WTC11 (cell line): ENCODE measurements at regions not wholly inside any gene's neighbourhood (a gene's known extent, or its start where the extent isn't known, plus 50 kb on each side); places are given as distances from the start of the nearest gene placed in this dataset.

Experiments
- ATAC-seq: fragments of 200-7000 bp; cut with Tn5 transposase; 2 replicates; pipeline ENCODE4 v1.10.0; 2021; ENCODE audit warnings: mild to moderate bottlenecking, moderate library complexity
- CTCF ChIA-PET: fragments of 300-600 bp; sonication (Branson Sonifier 250); formaldehyde crosslinking; loops from one replicate; lab custom pipeline; 2021; ENCODE audit warnings: antibody characterized with exemption; lab: Charles Lee
- POLR2A ChIA-PET: fragments of 350-600 bp; sonication (Branson Sonifier 250); formaldehyde crosslinking; loops from one replicate; lab custom pipeline; 2021; ENCODE audit warnings: antibody characterized with exemption; lab: Charles Lee
- DNase-seq: peaks from one replicate; pipeline ENCODE4 v3.0.0; 2021; ENCODE audit warnings: low spot score
- H3K27ac Mint-ChIP-seq: 2 replicates; pipeline ENCODE4 v1.8.0; 2021; ENCODE audit warnings: mixed read lengths
- H3K27me3 Mint-ChIP-seq: 2 replicates; pipeline ENCODE4 v1.8.0; 2021; ENCODE audit warnings: low read depth, mild to moderate bottlenecking, moderate library complexity, mixed read lengths
- H3K36me3 Mint-ChIP-seq: 2 replicates; pipeline ENCODE4 v1.8.0; 2021; ENCODE audit warnings: mixed read lengths
- H3K4me1 Mint-ChIP-seq: 2 replicates; pipeline ENCODE4 v1.8.0; 2022; ENCODE audit warnings: mixed read lengths
- H3K4me3 Mint-ChIP-seq: 2 replicates; pipeline ENCODE4 v1.8.0; 2021; ENCODE audit warnings: mild to moderate bottlenecking, moderate library complexity, mixed read lengths
- H3K9me3 Mint-ChIP-seq: 2 replicates; pipeline ENCODE4 v1.8.0; 2021; ENCODE audit warnings: mixed read lengths
- CBFB ChIP-seq: sonication (generic); formaldehyde crosslinking; IDR thresholded peaks from 2 replicates; pipeline ENCODE4 v1.8.1; 2022; ENCODE audit warnings: mild to moderate bottlenecking, low read depth, missing genetic modification reagents
- CREB1 ChIP-seq: sonication (generic); formaldehyde crosslinking; IDR thresholded peaks from 2 replicates; pipeline ENCODE4 v1.8.0; 2023; ENCODE audit warnings: mild to moderate bottlenecking, missing genetic modification reagents
- NFATC4 ChIP-seq: fragments of 250-450 bp; sonication (Bioruptor Pico); IDR thresholded peaks from 2 replicates; pipeline ENCODE4 v1.9.0; 2021; ENCODE audit warnings: mild to moderate bottlenecking
- NFE2L1 ChIP-seq: sonication (generic); formaldehyde crosslinking; IDR thresholded peaks from 2 replicates; pipeline ENCODE4 v1.8.1; 2023; ENCODE audit warnings: missing genetic modification reagents
- NR3C1 ChIP-seq: sonication (generic); formaldehyde crosslinking; conservative IDR thresholded peaks from 2 replicates; pipeline ENCODE4 v1.8.1; 2023; ENCODE audit warnings: low read depth, mild to moderate bottlenecking, missing genetic modification reagents
- OVOL2 ChIP-seq: fragments of 250-450 bp; sonication (Bioruptor Pico); IDR thresholded peaks from 2 replicates; pipeline ENCODE4 v1.9.0; 2021; ENCODE audit warnings: mild to moderate bottlenecking, borderline replicate concordance
- SP1 ChIP-seq: sonication (generic); formaldehyde crosslinking; conservative IDR thresholded peaks from 2 replicates; pipeline ENCODE4 v1.8.1; 2022; ENCODE audit warnings: missing genetic modification reagents
- ZNF263 ChIP-seq: sonication (generic); formaldehyde crosslinking; IDR thresholded peaks from 2 replicates; pipeline ENCODE4 v1.8.1; 2022; ENCODE audit warnings: low read depth, mild to moderate bottlenecking, moderate library complexity, missing genetic modification reagents
- TF ChIP-seq, protein P1 (sequence below): sonication (generic); formaldehyde crosslinking; IDR thresholded peaks from 2 replicates; pipeline ENCODE4 v1.8.1; 2023; ENCODE audit warnings: mild to moderate bottlenecking, missing genetic modification reagents
- TF ChIP-seq, protein P2 (sequence below): fragments of 250-450 bp; sonication (Bioruptor Pico); IDR thresholded peaks from 2 replicates; pipeline ENCODE4 v1.9.0; 2021; ENCODE audit warnings: moderate library complexity, mild to moderate bottlenecking, inconsistent platforms, borderline replicate concordance
- TF ChIP-seq, protein P3 (sequence below): sonication (generic); formaldehyde crosslinking; IDR thresholded peaks from 2 replicates; pipeline ENCODE4 v1.8.1; 2022; ENCODE audit warnings: missing genetic modification reagents, borderline replicate concordance
- TF ChIP-seq, protein P4 (sequence below): sonication (generic); formaldehyde crosslinking; IDR thresholded peaks from 2 replicates; pipeline ENCODE4 v1.8.0; 2023; ENCODE audit warnings: mild to moderate bottlenecking, missing genetic modification reagents
- TF ChIP-seq, protein P5 (sequence below): sonication (generic); formaldehyde crosslinking; IDR thresholded peaks from 2 replicates; pipeline ENCODE4 v1.8.1; 2023; ENCODE audit warnings: mild to moderate bottlenecking, missing genetic modification reagents, moderate library complexity
- TF ChIP-seq, protein P6 (sequence below): sonication (generic); formaldehyde crosslinking; IDR thresholded peaks from 2 replicates; pipeline ENCODE4 v1.8.1; 2022; ENCODE audit warnings: low read depth, mild to moderate bottlenecking, moderate library complexity, missing genetic modification reagents, borderline replicate concordance
- TF ChIP-seq, protein P7 (sequence below): sonication (generic); formaldehyde crosslinking; IDR thresholded peaks from 2 replicates; pipeline ENCODE4 v1.8.0; 2023; ENCODE audit warnings: missing genetic modification reagents
- TF ChIP-seq, protein P8 (sequence below): fragments of 200-600 bp; IDR thresholded peaks from 2 replicates; pipeline ENCODE4 v1.8.0; 2022; ENCODE audit warnings: antibody characterized with exemption
- TF ChIP-seq, protein P9 (sequence below): sonication (generic); formaldehyde crosslinking; conservative IDR thresholded peaks from 2 replicates; pipeline ENCODE4 v1.8.1; 2023; ENCODE audit warnings: mild to moderate bottlenecking, low read depth, missing genetic modification reagents, moderate library complexity
- TF ChIP-seq, protein P10 (sequence below): sonication (generic); formaldehyde crosslinking; IDR thresholded peaks from 2 replicates; pipeline ENCODE4 v1.8.1; 2022; ENCODE audit warnings: low read depth, missing genetic modification reagents, borderline replicate concordance

DNA sequence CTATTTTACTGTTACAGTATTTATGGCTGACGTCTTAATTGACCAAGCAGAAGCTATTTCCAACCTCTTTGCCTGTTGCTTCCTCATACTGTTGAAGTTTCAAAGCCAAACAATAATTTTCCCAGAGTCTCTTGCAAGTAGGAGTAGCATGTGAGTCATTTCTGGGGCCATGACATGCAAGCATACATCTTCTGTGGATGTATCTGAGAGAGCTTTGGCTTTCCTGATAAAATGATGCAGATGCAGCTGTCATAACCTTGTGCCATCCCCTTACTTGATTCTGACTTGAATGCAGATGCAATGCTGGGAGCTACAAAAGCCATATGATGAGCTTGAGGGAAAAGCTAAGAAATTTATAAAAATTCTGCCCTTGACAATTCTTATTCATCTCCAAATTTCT lies 243.1 kb upstream of the TENM4 start (continued):
- TF ChIP-seq, protein P1, sequence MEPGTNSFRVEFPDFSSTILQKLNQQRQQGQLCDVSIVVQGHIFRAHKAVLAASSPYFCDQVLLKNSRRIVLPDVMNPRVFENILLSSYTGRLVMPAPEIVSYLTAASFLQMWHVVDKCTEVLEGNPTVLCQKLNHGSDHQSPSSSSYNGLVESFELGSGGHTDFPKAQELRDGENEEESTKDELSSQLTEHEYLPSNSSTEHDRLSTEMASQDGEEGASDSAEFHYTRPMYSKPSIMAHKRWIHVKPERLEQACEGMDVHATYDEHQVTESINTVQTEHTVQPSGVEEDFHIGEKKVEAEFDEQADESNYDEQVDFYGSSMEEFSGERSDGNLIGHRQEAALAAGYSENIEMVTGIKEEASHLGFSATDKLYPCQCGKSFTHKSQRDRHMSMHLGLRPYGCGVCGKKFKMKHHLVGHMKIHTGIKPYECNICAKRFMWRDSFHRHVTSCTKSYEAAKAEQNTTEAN, result no peak
- TF ChIP-seq, protein P2, sequence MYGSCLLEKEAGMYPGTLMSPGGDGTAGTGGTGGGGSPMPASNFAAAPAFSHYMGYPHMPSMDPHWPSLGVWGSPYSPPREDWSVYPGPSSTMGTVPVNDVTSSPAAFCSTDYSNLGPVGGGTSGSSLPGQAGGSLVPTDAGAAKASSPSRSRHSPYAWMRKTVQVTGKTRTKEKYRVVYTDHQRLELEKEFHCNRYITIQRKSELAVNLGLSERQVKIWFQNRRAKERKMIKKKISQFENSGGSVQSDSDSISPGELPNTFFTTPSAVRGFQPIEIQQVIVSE, result no peak
- TF ChIP-seq, protein P3, sequence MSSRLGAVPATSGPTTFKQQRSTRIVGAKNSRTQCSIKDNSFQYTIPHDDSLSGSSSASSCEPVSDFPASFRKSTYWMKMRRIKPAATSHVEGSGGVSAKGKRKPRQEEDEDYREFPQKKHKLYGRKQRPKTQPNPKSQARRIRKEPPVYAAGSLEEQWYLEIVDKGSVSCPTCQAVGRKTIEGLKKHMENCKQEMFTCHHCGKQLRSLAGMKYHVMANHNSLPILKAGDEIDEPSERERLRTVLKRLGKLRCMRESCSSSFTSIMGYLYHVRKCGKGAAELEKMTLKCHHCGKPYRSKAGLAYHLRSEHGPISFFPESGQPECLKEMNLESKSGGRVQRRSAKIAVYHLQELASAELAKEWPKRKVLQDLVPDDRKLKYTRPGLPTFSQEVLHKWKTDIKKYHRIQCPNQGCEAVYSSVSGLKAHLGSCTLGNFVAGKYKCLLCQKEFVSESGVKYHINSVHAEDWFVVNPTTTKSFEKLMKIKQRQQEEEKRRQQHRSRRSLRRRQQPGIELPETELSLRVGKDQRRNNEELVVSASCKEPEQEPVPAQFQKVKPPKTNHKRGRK, result no peak
- TF ChIP-seq, protein P4, sequence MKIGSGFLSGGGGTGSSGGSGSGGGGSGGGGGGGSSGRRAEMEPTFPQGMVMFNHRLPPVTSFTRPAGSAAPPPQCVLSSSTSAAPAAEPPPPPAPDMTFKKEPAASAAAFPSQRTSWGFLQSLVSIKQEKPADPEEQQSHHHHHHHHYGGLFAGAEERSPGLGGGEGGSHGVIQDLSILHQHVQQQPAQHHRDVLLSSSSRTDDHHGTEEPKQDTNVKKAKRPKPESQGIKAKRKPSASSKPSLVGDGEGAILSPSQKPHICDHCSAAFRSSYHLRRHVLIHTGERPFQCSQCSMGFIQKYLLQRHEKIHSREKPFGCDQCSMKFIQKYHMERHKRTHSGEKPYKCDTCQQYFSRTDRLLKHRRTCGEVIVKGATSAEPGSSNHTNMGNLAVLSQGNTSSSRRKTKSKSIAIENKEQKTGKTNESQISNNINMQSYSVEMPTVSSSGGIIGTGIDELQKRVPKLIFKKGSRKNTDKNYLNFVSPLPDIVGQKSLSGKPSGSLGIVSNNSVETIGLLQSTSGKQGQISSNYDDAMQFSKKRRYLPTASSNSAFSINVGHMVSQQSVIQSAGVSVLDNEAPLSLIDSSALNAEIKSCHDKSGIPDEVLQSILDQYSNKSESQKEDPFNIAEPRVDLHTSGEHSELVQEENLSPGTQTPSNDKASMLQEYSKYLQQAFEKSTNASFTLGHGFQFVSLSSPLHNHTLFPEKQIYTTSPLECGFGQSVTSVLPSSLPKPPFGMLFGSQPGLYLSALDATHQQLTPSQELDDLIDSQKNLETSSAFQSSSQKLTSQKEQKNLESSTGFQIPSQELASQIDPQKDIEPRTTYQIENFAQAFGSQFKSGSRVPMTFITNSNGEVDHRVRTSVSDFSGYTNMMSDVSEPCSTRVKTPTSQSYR, result no peak
- TF ChIP-seq NFE2L1 (CRISPR knock-in tag), result no peak
- no peak for TF ChIP-seq ZNF263 (CRISPR knock-in tag)
- TF ChIP-seq, protein P5, sequence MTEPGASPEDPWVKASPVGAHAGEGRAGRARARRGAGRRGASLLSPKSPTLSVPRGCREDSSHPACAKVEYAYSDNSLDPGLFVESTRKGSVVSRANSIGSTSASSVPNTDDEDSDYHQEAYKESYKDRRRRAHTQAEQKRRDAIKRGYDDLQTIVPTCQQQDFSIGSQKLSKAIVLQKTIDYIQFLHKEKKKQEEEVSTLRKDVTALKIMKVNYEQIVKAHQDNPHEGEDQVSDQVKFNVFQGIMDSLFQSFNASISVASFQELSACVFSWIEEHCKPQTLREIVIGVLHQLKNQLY, result no peak
- TF ChIP-seq, protein P6, sequence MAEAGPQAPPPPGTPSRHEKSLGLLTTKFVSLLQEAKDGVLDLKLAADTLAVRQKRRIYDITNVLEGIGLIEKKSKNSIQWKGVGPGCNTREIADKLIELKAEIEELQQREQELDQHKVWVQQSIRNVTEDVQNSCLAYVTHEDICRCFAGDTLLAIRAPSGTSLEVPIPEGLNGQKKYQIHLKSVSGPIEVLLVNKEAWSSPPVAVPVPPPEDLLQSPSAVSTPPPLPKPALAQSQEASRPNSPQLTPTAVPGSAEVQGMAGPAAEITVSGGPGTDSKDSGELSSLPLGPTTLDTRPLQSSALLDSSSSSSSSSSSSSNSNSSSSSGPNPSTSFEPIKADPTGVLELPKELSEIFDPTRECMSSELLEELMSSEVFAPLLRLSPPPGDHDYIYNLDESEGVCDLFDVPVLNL (CRISPR knock-in tag), result no peak
- TF ChIP-seq CREB1 (CRISPR knock-in tag), result no peak
- TF ChIP-seq OVOL2, result no peak
- TF ChIP-seq, protein P7, sequence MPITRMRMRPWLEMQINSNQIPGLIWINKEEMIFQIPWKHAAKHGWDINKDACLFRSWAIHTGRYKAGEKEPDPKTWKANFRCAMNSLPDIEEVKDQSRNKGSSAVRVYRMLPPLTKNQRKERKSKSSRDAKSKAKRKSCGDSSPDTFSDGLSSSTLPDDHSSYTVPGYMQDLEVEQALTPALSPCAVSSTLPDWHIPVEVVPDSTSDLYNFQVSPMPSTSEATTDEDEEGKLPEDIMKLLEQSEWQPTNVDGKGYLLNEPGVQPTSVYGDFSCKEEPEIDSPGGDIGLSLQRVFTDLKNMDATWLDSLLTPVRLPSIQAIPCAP (CRISPR knock-in tag), result no peak
- no peak for TF ChIP-seq NR3C1 (CRISPR knock-in tag)

DNA sequence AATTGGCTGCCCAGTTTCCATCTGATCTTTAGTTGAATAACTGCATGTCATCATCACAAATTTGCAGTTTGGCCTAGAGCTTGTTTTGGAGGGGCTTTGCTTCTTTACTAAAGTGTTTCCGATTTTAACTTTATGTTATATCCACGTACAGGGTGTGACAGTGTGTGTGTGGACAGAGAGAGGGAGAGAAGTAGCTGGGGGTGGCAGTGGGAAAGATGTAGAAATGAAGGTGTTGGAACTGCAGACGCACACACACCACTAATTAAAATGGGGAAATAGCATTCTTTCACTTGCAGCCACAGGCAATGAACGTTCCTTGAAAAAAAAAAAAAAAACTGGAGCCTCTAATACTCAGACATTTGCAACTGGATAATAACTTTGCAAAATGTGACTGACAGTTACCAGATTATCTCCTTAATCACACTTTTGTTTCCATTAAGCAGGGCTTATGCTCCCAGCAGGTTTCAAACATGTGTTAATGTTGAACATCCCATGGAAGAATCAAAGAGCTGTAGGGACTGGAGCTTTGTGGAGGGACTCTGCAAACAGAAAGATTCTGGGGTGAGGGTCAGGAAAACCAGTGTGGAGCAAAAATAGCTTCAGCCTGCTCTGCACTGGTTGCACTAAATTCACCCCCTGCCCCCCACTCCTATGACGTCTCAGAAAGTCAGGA lies 238.1 kb upstream of the TENM4 start:
- Mint-ChIP-seq H3K27ac (no peak overlapping the region), H3K4me1 (peaks cover 31% of the 10 kb centered on the region), H3K9me3 (no peaks in the 10 kb centered on the region), H3K27me3 (peaks cover 48% of the 10 kb centered on the region), H3K36me3 (no peaks in the 10 kb centered on the region), H3K4me3 (no peak overlapping the region)
- POLR2A ChIA-PET, result no interaction called here
- DNase-seq (no peak), ATAC-seq (peak; percentile 46)
- CTCF ChIA-PET, result interaction anchor here (0.6 kb wide), 1 partner anchor 9 kb away, joined by 4 read pairs; no protein-coding TSS in a partner anchor
- TF ChIP-seq, protein P2, result no peak
- no peak for TF ChIP-seq NFATC4 (CRISPR knock-in tag)
- TF ChIP-seq, protein P8, sequence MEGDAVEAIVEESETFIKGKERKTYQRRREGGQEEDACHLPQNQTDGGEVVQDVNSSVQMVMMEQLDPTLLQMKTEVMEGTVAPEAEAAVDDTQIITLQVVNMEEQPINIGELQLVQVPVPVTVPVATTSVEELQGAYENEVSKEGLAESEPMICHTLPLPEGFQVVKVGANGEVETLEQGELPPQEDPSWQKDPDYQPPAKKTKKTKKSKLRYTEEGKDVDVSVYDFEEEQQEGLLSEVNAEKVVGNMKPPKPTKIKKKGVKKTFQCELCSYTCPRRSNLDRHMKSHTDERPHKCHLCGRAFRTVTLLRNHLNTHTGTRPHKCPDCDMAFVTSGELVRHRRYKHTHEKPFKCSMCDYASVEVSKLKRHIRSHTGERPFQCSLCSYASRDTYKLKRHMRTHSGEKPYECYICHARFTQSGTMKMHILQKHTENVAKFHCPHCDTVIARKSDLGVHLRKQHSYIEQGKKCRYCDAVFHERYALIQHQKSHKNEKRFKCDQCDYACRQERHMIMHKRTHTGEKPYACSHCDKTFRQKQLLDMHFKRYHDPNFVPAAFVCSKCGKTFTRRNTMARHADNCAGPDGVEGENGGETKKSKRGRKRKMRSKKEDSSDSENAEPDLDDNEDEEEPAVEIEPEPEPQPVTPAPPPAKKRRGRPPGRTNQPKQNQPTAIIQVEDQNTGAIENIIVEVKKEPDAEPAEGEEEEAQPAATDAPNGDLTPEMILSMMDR, result no peak
- TF ChIP-seq, protein P9, sequence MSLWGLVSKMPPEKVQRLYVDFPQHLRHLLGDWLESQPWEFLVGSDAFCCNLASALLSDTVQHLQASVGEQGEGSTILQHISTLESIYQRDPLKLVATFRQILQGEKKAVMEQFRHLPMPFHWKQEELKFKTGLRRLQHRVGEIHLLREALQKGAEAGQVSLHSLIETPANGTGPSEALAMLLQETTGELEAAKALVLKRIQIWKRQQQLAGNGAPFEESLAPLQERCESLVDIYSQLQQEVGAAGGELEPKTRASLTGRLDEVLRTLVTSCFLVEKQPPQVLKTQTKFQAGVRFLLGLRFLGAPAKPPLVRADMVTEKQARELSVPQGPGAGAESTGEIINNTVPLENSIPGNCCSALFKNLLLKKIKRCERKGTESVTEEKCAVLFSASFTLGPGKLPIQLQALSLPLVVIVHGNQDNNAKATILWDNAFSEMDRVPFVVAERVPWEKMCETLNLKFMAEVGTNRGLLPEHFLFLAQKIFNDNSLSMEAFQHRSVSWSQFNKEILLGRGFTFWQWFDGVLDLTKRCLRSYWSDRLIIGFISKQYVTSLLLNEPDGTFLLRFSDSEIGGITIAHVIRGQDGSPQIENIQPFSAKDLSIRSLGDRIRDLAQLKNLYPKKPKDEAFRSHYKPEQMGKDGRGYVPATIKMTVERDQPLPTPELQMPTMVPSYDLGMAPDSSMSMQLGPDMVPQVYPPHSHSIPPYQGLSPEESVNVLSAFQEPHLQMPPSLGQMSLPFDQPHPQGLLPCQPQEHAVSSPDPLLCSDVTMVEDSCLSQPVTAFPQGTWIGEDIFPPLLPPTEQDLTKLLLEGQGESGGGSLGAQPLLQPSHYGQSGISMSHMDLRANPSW (CRISPR knock-in tag), result no peak
- TF ChIP-seq SP1, result no peak
- TF ChIP-seq CBFB, result no peak
- TF ChIP-seq, protein P10, sequence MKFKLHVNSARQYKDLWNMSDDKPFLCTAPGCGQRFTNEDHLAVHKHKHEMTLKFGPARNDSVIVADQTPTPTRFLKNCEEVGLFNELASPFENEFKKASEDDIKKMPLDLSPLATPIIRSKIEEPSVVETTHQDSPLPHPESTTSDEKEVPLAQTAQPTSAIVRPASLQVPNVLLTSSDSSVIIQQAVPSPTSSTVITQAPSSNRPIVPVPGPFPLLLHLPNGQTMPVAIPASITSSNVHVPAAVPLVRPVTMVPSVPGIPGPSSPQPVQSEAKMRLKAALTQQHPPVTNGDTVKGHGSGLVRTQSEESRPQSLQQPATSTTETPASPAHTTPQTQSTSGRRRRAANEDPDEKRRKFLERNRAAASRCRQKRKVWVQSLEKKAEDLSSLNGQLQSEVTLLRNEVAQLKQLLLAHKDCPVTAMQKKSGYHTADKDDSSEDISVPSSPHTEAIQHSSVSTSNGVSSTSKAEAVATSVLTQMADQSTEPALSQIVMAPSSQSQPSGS (CRISPR knock-in tag), result no peak
